AG10803 (cell line): ENCODE measurements at regions not wholly inside any gene's neighbourhood (a gene's known extent, or its start where the extent isn't known, plus 50 kb on each side); places are given as distances from the start of the nearest gene placed in this dataset.
A peak's percentile ranks its signal among the peaks of the same experiment; 100 is the strongest.
"Not testable (repeated sequence)": the region's sequence is repeated elsewhere in the genome, so short reads cannot be mapped to it uniquely, and the experiment has no call there.

ENCODE experiments used
- DNase-seq: peaks from one replicate; pipeline ENCODE4 v3.0.0; 2010; ENCODE audit warnings: low read depth
- H3K4me3 ChIP-seq: 2 replicates; pipeline ENCODE4 v1.5.1; 2011; ENCODE audit warnings: mild to moderate bottlenecking, low read length, control low read depth
- TF ChIP-seq, protein P1 (sequence below): conservative IDR thresholded peaks from 2 replicates; pipeline ENCODE4 v1.5.1; 2011; ENCODE audit warnings: mild to moderate bottlenecking, low read length, control low read depth, inconsistent platforms

DNA sequence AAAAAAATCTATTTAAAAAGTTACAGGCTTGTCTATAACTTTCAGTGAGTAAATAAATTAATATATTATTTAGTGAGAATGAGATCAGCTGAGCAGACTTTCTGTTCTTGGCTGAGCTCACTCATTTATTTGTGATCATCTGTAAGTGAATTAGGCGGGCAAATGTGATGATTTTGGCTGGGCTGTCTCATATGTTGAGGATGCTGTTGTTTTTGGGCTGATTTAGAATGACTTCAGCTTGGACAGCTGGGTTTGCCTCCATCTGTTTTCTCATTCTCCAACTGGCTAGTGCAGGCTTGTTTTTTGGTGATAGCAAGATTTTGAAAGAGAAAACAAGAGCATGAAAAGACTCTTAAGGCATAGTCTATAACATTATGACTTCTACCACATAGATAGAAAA, 475.8 kb upstream of the OLFM3 start:
- no peak overlapping the region for H3K4me3 ChIP-seq
- TF ChIP-seq, protein P1, sequence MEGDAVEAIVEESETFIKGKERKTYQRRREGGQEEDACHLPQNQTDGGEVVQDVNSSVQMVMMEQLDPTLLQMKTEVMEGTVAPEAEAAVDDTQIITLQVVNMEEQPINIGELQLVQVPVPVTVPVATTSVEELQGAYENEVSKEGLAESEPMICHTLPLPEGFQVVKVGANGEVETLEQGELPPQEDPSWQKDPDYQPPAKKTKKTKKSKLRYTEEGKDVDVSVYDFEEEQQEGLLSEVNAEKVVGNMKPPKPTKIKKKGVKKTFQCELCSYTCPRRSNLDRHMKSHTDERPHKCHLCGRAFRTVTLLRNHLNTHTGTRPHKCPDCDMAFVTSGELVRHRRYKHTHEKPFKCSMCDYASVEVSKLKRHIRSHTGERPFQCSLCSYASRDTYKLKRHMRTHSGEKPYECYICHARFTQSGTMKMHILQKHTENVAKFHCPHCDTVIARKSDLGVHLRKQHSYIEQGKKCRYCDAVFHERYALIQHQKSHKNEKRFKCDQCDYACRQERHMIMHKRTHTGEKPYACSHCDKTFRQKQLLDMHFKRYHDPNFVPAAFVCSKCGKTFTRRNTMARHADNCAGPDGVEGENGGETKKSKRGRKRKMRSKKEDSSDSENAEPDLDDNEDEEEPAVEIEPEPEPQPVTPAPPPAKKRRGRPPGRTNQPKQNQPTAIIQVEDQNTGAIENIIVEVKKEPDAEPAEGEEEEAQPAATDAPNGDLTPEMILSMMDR, result no peak
- no peak for DNase-seq

DNA sequence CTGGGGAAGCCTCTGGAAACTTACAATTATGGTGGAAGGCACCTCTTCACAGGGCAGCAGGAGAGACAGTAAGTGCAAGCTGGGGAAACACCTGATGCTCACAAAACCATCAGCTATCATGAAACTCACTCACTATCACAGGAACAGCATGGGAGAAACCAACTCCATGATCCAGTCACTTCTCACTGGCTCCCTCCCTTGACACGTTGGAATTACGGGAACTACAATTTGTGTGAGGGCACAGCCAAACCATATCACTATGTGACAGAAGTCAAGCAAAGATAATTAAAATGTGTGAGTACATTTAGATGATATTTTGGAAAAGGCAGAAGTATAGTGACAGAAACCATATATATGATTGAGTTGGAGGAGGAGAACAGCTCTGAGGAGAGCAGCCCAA, 474.0 kb upstream of the OLFM3 start:
- no peak overlapping the region for H3K4me3 ChIP-seq
- TF ChIP-seq, protein P1, result no peak
- DNase-seq, result no peak

DNA sequence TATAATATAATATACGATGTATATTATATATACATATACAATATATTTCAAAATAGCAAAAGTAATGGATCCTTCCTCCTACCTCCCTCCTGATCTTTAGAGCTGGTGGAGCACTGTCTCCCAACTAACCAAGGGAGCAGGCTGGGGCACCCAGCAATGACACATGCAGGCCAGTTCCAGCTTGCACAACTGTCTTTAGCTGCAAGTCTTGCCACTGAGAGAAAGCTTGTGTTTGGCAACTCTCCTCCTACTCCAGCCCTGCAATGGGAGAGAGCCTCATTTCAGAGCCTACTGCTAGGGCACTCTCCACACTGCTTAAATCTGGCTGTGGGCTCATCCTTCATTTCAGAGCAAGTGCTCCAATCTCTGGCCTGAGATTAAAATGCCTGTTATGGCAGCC, 469.8 kb upstream of the OLFM3 start:
- DNase-seq, result no peak
- no peak overlapping the region for H3K4me3 ChIP-seq
- TF ChIP-seq, protein P1, result no peak

DNA sequence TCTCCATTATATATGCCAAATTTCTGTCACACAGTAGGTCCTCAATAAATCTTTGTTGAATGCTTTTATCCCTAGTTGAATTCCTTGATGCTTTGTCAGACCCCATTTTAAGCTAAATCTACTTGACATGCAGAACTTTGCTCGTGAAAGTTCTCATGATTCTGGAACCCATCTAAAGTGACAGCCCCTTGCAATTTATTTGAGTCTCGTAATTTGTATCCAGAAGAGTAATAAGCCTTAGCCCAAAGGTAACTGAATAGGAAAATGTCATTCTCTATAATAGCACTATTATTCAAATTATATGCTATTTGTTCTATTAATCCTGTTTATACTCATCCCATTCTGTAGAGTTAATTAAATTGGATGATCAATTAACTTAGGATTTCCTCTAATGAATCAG, 466.6 kb upstream of the OLFM3 start:
- TF ChIP-seq, protein P1, result no peak
- no peak overlapping the region for H3K4me3 ChIP-seq
- DNase-seq, result no peak

DNA sequence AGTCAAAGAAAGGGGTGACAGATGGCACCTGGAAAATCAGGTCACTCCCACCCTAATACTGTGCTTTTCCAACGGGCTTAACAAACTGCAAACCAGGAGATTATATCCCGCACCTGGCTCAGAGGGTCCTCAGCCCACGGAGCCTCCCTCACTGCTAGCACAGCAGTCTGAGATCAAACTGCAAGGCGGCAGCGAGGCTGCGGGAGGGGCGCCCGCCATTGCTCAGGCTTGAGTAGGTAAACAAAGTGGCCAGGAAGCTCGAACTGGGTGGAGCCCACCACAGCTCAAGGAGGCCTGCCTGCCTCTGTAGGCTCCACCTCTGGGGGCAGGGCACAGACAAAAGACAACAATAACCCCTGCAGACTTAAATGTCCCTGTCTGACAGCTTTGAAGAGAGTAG, 445.6 kb upstream of the OLFM3 start:
- not testable (repeated sequence) for DNase-seq, H3K4me3 ChIP-seq

DNA sequence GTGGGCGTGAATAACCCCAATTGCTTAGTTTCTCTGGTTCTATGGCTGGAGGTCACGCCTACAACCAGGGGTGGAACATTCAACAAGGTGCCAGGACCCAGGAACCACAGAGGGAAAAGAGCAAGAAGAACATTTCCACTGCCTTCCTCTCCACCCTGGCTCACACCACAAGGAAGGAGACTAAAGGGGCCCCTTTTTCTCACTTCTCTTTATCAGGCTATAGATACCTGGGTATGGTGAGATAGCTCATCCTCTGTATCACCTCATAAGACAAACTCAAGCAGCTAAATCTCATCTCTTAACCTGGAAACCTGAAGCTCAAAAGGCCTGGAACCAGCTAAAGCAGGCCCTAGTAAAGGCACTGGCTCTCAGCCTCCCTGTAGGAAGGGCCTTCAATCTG, 438.8 kb upstream of the OLFM3 start:
- H3K4me3 ChIP-seq, result no peak overlapping the region
- no peak for DNase-seq
- TF ChIP-seq, protein P1, result no peak

DNA sequence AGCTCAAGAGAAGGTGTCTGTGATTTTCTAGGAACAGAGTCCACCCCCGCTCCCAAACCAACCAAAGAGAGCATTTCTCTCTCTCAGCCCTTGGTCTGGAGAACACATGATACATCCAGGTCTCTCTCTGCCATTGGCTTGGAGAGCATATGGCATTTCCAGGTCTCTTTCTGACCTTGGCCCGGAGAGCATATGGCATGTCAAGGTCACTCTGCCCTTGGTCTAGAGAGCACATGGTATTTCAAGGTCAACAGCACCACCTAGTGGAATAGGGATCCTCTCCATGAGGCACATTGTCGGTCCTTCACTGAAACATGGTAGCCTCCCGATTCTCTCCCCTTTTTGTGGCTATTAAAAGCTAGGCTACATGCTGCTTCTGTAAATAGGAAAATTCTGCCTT, 437.7 kb upstream of the OLFM3 start:
- no peak overlapping the region for H3K4me3 ChIP-seq
- TF ChIP-seq, protein P1, result 0 out of 2 replicates have a peak, but pooled peaks have one; percentile 7
- DNase-seq, result no peak

DNA sequence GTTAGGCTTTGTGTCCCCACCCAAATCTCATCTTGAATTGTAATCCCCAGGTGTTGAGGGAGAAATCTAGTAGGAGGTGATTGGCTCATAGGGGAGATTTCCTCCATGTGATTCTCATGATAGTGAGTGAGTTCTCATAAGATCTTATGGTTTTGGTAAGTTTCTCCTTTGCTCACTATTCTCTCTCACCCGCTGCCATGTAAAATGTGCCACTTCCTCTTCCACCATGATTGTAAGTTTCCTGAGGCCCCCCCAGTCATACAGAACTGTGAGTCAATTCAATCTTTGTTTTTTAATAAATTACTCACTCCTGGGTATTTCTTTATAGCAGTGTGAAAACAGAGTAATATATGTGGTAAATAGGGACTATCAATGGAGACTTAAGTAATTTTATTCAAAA, 434.5 kb upstream of the OLFM3 start:
- DNase-seq, result no peak
- TF ChIP-seq, protein P1, result no peak
- H3K4me3 ChIP-seq, result no peak overlapping the region
